ENCODE measurements at regions not wholly inside any gene's neighbourhood (a gene's known extent, or its start where the extent isn't known, plus 50 kb on each side); places are given as distances from the start of the nearest gene placed in this dataset.
"Not testable (repeated sequence)": the region's sequence is repeated elsewhere in the genome, so short reads cannot be mapped to it uniquely, and the experiment has no call there.

DNA sequence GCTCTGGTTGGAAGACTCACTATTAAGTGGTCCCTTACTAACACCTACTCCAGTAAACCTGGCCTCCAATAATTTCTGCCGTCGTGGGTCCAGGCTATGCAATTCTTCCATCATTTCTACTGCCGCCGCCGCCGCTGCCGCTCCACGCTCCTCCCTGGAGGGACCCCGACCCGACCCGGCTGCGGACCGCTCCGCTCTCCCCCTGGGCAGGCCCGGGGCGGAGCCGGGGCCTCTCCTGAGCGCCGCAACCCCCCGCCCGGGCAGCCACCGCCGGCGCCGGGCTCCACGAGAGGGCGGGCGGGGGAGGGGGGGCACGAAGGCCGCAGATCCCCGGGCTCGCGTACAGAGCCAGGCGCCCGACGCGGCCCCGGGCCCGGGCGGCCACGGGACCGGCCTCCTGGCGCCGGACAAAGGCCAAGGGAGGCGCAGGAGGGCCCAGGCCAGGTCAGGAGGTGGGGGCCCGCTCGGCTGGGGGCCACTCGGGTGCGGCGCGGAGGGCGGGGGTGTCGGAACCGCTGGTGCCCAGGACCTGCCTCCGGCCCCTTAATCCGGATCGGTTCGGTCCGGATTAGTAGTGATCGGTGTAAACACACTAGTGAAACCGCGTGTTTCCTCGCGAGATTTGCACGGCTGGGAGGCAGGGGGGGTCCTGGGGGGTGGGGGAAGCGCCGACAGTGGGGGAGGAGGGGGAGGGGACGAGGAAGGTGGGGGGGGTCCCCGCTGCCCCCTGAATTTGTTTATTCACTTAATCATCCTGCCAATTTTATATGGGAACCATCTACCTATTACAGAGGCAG lies 215.1 kb upstream of the CCL2 start:
- not testable (repeated sequence) for TF ChIP-seq POLR2A, CTCF (IDR thresholded peaks at IDR 0.05)

Measured in esophagus squamous epithelium (tissue), 4 donors.